Limb (tissue), 2 donors: ENCODE measurements at regions not wholly inside any gene's neighbourhood (a gene's known extent, or its start where the extent isn't known, plus 50 kb on each side); places are given as distances from the start of the nearest gene placed in this dataset.

Experiments used
- DNase-seq, 2 donors: peaks; one replicate each; pipeline ENCODE4 v3.0.0-alpha.2; 2016; ENCODE audit errors: extremely low spot score in 2 of 2

DNA sequence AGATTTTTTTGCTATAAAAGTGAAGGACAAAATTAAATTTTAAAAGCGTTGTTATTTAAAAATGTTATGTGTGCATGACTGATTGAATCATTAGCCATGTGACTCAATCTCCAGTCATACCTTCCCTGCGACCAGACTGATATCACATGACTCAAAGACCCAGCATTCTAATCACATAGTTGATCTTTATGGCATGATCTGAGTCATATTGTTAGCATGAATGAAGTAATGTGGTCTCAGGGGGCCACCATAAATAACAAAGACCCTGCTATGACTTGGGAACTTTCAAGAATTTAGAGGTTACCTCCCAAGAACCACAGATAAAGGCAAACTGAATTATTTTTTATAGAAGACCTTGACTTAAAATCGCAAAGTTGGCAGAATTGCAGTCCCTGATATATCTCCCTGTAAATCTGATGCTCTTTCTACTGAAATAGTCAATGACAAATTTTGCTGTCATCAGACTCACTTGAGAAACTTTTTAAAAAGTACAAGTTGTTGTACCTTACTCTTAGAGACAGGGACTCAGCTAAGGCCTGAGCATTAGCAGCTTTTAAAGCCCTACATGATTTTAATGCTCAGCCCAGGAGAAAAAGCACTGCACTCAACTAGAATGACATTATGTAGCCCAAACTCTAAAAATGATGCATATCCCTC is 717.3 kb downstream of the XPNPEP1 start:
- DNase-seq: no peak

GRCh38 chr10:109203646-109204353 is 719.5 kb downstream of the XPNPEP1 start:
- DNase-seq: no peak

DNA sequence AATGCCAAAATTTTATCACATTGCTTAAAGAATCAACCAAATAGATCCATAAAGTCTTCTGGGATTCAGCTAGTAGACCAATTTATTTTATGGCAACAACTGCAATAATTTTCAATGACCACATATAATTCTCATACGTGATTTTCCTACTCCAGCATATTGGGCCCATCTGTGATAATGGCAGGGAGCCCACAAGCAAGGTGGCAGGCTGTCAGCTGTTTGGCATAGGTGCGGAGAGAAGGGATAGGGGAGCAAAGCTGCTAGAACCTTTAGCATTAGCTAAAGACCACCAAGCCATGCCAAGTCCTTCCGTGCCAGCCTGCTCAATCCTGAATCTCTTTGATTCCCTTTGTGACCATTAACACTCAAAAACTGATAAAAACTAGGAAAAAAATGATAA is 721.2 kb downstream of the XPNPEP1 start:
- no peak for DNase-seq

DNA sequence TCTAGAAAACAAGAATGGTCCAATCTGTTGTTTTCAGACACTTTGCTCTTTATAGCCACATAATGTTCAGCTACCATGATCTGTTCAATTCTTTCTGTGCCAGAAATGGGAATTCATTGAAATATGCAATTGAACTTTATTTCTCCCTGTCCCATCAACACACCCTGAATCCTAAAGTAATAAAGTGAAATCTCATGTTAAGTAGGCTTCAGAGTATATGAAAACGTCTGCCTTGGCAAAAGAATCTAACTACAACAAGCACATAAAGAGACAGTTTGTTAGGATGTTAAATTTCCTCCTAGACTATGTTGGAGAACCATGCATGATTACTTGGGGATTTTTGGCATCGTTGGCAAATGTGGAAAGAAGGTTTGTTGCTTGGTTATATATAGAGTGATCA is 722.7 kb downstream of the XPNPEP1 start:
- DNase-seq: no peak

- DNase-seq: no peak
Measured at GRCh38 chr10:109191823-109192222, 731.5 kb downstream of the XPNPEP1 start.

DNA sequence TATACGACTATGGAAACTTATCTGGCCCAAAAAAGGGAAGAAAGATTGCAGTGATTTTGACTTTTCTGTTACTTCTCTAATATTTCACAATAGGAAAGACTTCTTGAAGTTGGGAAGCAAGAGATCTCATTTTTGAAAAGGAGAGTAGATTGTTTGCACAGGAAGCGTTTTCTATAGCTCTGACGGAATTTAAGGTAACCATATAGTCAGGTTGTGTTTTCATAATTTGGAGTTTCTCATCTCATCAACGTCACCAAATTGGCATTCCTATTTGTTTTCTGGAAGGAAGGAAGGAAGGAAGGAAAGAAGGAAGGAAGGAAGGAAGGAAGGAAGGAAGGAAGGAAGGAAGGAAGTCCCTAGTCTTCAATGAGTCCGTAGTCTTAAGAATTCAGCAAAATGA is 732.0 kb downstream of the XPNPEP1 start:
- DNase-seq: no peak

GRCh38 chr10:109187677-109188076 is 735.6 kb downstream of the XPNPEP1 start:
- DNase-seq: no peak

- no peak for DNase-seq
Measured at GRCh38 chr10:109183366-109183765, 739.9 kb downstream of the XPNPEP1 start.

- DNase-seq: peak in 1 of 2 donors; percentile 14
Measured at GRCh38 chr10:109178591-109178990, 744.7 kb downstream of the XPNPEP1 start.

DNA sequence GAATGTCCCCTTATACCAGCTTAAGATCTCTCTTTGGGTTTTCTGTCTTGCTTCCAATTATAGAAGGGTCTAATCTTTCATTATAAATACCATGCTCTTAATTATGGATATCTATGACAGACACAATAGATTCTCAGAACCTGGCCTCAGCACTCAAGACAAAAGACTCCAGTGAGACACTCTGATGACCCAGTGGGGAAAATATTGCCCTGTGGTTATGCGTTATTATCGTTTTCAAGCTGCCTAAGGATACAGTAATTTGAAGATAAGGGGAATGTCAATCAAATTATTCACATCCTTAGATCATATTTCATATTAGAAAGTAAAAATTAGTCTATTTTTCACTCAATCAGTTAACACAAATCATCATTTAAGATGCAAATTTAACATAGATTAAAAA is 748.8 kb downstream of the XPNPEP1 start:
- no peak for DNase-seq

DNA sequence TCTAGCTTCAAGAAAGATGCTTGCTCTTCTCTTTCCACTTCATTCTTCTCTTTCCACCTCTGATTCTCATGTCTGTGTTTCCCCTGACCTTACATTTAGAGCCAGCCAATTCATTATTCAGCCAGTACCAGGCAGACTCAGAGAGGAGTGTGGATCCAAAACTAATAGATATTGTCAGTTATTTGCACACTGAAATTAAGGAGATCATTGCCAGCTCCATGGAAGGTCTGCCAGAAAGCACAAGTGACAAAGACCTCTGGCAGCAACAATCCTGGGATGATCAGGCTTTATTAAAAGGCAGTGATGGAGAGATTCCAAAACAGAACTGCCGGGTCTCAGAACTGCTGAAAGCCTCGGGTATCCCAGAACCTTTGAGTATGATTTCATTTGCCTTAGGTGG is 749.4 kb downstream of the XPNPEP1 start:
- DNase-seq: peak in 1 of 2 donors; percentile 3

- peak; percentile 5 to 41 for DNase-seq
Measured at GRCh38 chr10:109173121-109173520, 750.2 kb downstream of the XPNPEP1 start.

DNA sequence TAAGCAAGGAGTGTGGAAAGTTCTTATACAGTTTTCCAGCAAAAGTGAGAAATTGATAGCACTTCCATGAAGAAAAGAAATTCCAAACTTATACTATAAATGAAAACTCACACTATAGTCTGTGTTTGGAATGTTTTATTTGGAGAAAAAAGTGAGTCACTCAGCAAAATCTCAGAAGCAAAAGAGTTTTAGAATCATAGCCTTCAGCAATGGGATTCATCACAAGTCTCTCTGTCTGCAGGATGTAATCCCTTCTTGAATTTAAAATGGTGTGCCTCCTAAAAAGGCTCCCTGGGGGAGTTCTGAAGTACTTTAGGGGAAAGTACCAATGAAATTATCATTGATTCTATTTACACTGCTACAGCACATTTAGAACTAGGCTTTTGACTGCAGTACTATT is 756.4 kb downstream of the XPNPEP1 start:
- no peak for DNase-seq

- DNase-seq: no peak
Measured at GRCh38 chr10:109159351-109159750, 764.0 kb downstream of the XPNPEP1 start.

- DNase-seq: no peak
Measured at GRCh38 chr10:109156396-109156795, 766.9 kb downstream of the XPNPEP1 start.

GRCh38 chr10:109149666-109150350 is 773.5 kb downstream of the XPNPEP1 start:
- no peak for DNase-seq

DNA sequence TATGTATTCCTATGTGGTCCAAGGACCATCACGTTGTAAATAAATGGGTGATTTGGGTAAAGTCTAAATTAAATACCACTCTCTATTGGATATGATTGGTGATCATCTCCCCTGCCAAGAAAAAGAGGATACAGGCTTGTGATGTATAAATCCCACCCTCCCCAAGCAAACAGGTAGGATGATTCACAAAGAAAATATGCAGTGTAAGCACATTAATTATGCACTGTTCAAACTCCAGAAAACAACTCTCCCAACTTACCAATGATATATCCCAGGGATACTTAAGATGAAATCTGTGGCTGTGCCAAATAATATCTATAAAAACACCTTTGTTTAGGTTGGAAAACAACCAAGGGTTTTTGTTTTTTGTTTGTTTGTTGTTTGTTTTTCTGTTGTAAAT is 795.9 kb downstream of the XPNPEP1 start:
- DNase-seq: no peak

DNA sequence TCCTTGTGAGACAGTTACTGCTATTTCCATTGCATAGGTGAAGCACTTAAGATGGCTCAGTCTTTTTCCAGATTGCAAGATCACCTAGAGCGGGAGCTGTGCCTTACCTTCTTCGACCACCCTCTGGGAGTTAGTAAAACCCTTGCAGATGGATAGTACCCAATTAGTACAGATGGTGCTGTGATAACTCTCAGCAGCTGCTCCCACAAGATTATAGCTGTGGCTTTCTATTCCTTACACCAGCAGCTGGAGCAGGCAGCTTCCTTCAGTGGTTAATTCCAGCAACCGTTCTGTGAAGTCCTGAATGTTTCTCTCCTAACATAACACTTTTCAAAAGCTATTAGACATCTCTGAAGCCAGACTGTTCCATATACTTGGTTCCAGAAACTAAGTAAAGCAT is 796.8 kb downstream of the XPNPEP1 start:
- peak in 1 of 2 donors; percentile 8 for DNase-seq

DNA sequence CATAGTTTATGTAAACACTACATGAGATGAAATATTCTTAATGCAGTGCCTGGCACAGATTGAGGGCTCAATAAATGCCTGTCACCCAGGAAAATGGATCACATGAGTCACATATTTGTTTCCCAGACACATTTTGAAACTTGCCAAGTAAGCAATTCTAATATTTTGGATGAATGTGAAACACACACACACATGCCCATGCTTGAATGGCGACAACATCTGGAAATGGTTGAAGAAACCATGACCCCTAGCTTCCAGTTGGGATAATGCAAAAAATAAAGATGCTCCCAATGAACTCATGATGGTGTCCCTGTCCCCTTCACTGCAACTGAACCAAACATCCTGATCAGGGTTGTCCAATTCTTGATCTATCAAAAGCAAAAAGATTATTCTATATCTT is 797.3 kb downstream of the XPNPEP1 start:
- DNase-seq: peak in 1 of 2 donors; percentile 4

DNA sequence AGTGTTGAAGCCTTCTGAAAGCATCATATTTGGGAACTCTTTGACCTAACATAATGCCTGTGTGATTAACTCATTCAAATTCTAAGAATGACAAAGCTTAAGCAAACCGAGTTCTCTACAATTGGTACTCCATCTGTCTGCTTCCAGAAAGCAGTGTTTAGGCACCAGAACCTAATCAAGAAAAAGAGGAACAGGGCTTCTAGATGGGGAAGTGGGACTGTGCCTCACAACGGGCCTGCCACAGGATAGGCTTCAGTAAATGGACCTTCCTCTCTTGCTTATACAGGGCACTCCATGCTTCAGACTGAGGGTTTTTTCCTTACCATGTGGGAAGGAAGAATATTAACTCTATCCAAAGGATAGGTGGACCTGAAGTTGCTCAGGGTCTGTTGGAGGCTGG is 808.1 kb downstream of the XPNPEP1 start:
- DNase-seq: no peak

- no peak for DNase-seq
Measured at GRCh38 chr10:109114579-109114978, 808.7 kb downstream of the XPNPEP1 start.

DNA sequence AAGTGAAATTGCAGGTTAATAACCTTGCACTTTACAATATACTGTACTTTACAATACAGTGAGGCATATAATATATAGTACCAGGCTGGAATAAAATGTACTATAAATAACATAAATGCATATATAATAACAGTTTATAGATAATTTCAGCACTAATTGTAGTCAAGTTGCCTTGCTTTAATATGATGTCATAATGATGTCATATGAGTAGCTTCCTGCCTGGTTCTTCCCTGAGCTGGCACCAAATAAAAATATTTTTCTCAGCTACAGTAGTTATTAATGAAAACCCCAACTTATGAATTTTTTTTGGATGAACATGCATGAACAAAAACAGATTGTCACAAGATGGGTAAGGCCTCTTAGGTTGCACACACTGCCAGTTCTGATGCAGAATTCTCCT is 816.7 kb downstream of the XPNPEP1 start:
- DNase-seq: no peak

GRCh38 chr10:109105725-109106124 is 817.6 kb downstream of the XPNPEP1 start:
- DNase-seq: no peak
